GM23338 (cell line): ENCODE measurements at regions not wholly inside any gene's neighbourhood (a gene's known extent, or its start where the extent isn't known, plus 50 kb on each side); places are given as distances from the start of the nearest gene placed in this dataset.
"Not testable (repeated sequence)": the region's sequence is repeated elsewhere in the genome, so short reads cannot be mapped to it uniquely, and the experiment has no call there.

Experiments
- ATAC-seq: fragments of 200-7000 bp; cut with Tn5 transposase; 3 replicates; pipeline ENCODE4 v1.9.1; 2020
- DNase-seq: peaks from one replicate; pipeline ENCODE4 v3.0.0-alpha.2; 2015; ENCODE audit warnings: low spot score
- H2AFZ ChIP-seq: fragments of 200-600 bp; sonication (generic); 2 replicates; pipeline ENCODE4 v1.8.0; 2016; ENCODE audit warnings: antibody characterized with exemption, mild to moderate bottlenecking, moderate library complexity
- H3F3A ChIP-seq: fragments of 200-600 bp; sonication (generic); replicated peaks from 2 replicates; pipeline ENCODE4 v1.8.0; 2017; ENCODE audit warnings: antibody characterized with exemption, mixed run types, low read depth
- H3K27ac ChIP-seq: fragments of 200-600 bp; sonication (generic); 2 replicates; pipeline ENCODE4 v1.6.1; 2016; ENCODE audit warnings: low read depth
- H3K27me3 ChIP-seq: fragments of 200-600 bp; sonication (generic); 2 replicates; pipeline ENCODE4 v1.8.0; 2016; ENCODE audit warnings: mild to moderate bottlenecking, mixed run types, moderate library complexity; ENCODE audit not compliant: insufficient read depth
- H3K36me3 ChIP-seq: fragments of 200-600 bp; sonication (generic); 2 replicates; pipeline ENCODE4 v1.8.0; 2016; ENCODE audit warnings: mild to moderate bottlenecking; ENCODE audit not compliant: insufficient read depth
- H3K4me1 ChIP-seq: fragments of 200-600 bp; sonication (generic); 2 replicates; pipeline ENCODE4 v1.8.0; 2016; ENCODE audit warnings: mild to moderate bottlenecking, moderate library complexity; ENCODE audit not compliant: insufficient read depth
- H3K4me2 ChIP-seq: fragments of 200-600 bp; sonication (generic); 2 replicates; pipeline ENCODE4 v1.7.1; 2017; ENCODE audit warnings: mixed run types
- H3K4me3 ChIP-seq: fragments of 200-600 bp; sonication (generic); 2 replicates; pipeline ENCODE4 v1.6.1; 2016; ENCODE audit warnings: mixed run types
- H3K79me2 ChIP-seq: fragments of 200-600 bp; sonication (generic); replicated peaks from 2 replicates; pipeline ENCODE4 v1.8.0; 2017; ENCODE audit warnings: mild to moderate bottlenecking; ENCODE audit not compliant: insufficient read depth
- H3K9me2 ChIP-seq: fragments of 200-600 bp; sonication (generic); 2 replicates; pipeline ENCODE4 v1.8.0; 2017; ENCODE audit not compliant: insufficient read depth
- H4K20me1 ChIP-seq: fragments of 200-600 bp; sonication (generic); replicated peaks from 2 replicates; pipeline ENCODE4 v1.8.0; 2017; ENCODE audit warnings: mild to moderate bottlenecking; ENCODE audit not compliant: insufficient read depth
- H3K27ac Mint-ChIP-seq: 2 replicates; pipeline ENCODE4 v1.8.0; 2020; ENCODE audit warnings: inconsistent platforms, mild to moderate bottlenecking, moderate library complexity, mixed read lengths
- H3K27me3 Mint-ChIP-seq: 3 replicates; pipeline ENCODE4 v1.8.0; 2022; ENCODE audit warnings: low read depth, mild to moderate bottlenecking, moderate library complexity, mixed read lengths, inconsistent platforms; ENCODE audit not compliant: insufficient read depth, poor library complexity
- H3K36me3 Mint-ChIP-seq: 3 replicates; pipeline ENCODE4 v1.8.0; 2021; ENCODE audit warnings: low read depth, mild to moderate bottlenecking, inconsistent platforms, moderate library complexity, mixed read lengths
- H3K4me1 Mint-ChIP-seq: 3 replicates; pipeline ENCODE4 v1.8.0; 2020; ENCODE audit warnings: mild to moderate bottlenecking, inconsistent platforms, mixed read lengths
- H3K4me3 Mint-ChIP-seq: 3 replicates; pipeline ENCODE4 v1.8.0; 2021; ENCODE audit warnings: moderate library complexity, mild to moderate bottlenecking, inconsistent platforms, mixed read lengths
- H3K9me3 Mint-ChIP-seq: 3 replicates; pipeline ENCODE4 v1.8.0; 2020; ENCODE audit warnings: moderate library complexity, mild to moderate bottlenecking, inconsistent platforms, mixed read lengths
- EZH2 ChIP-seq: fragments of 200-600 bp; sonication (generic); IDR thresholded peaks from one replicate; pipeline ENCODE4 v1.8.0; 2017; ENCODE audit warnings: antibody characterized with exemption, mild to moderate bottlenecking, low read depth; ENCODE audit not compliant: unreplicated experiment
- EZH2phosphoT487 ChIP-seq: fragments of 200-600 bp; sonication (generic); IDR thresholded peaks from one replicate; pipeline ENCODE4 v1.8.1; 2018; ENCODE audit warnings: antibody characterized with exemption; ENCODE audit not compliant: unreplicated experiment
- NANOG ChIP-seq: IDR thresholded peaks from 2 replicates; pipeline ENCODE4 v1.6.1; 2016; ENCODE audit warnings: antibody characterized with exemption, borderline replicate concordance
- POLR2AphosphoS5 ChIP-seq: IDR thresholded peaks from 2 replicates; pipeline ENCODE4 v1.6.1; 2016; ENCODE audit warnings: antibody characterized with exemption, low read depth
- STAT1 ChIP-seq: IDR thresholded peaks from one replicate; pipeline ENCODE4 v1.6.1; 2016; ENCODE audit warnings: antibody characterized with exemption; ENCODE audit not compliant: unreplicated experiment
- ZNF114 ChIP-seq: fragments of 250-450 bp; sonication (Bioruptor Pico); IDR thresholded peaks from 2 replicates; pipeline ENCODE4 v1.5.0; 2020; ENCODE audit warnings: mild to moderate bottlenecking, moderate library complexity
- ZNF331 ChIP-seq: fragments of 250-450 bp; sonication (Bioruptor Pico); IDR thresholded peaks from 2 replicates; pipeline ENCODE4 v1.5.0; 2020; ENCODE audit warnings: low read depth, mild to moderate bottlenecking, moderate library complexity
- TF ChIP-seq, protein P1 (sequence below): IDR thresholded peaks from one replicate; pipeline ENCODE4 v1.6.1; 2018; ENCODE audit warnings: antibody characterized with exemption; ENCODE audit not compliant: unreplicated experiment
- TF ChIP-seq, protein P2 (sequence below), 2 experiments: fragments of 200-600 bp in 1 of 2; sonication (generic) in 1 of 2; conservative IDR thresholded peaks; 2 replicates each; pipeline versions ENCODE4 v1.5.1 to v1.6.1; 2016 to 2017; ENCODE audit warnings: antibody characterized with exemption in 2 of 2, low read depth in 2 of 2, mild to moderate bottlenecking in 2 of 2, moderate library complexity in 1 of 2
- TF ChIP-seq, protein P3 (sequence below): IDR thresholded peaks from 2 replicates; pipeline ENCODE4 v1.6.1; 2016; ENCODE audit warnings: antibody characterized with exemption

DNA sequence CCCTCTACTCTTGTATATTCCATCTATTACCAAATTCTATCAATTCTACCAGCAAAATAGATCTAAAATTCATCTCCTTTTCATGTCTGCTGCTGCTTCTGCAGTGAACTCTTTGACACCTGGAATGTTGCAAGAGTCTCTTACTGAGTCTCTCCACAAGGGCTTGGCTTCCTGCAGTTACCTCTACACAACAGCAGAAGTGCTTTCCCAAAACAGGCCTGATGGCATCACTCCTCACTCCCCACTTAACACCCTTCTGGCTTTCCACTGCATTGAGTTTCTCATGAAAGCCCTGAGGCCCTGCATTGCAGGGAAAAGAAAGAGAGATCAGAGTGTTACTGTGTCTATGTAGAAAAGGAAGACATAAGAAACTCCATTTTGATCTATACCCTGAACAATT lies 78.8 kb upstream of the CDC42EP3 start:
- not testable (repeated sequence) for H3K27ac Mint-ChIP-seq, H3K4me3 Mint-ChIP-seq, H4K20me1 ChIP-seq, H3K9me2 ChIP-seq, H3K9me3 Mint-ChIP-seq, H3K27me3 Mint-ChIP-seq, H3K36me3 Mint-ChIP-seq, H3K79me2 ChIP-seq, H3K4me1 Mint-ChIP-seq, H3K4me3 ChIP-seq, H3K27ac ChIP-seq, ATAC-seq, H3K27me3 ChIP-seq, H3F3A ChIP-seq, H3K4me2 ChIP-seq, DNase-seq, H3K4me1 ChIP-seq, H2AFZ ChIP-seq, H3K36me3 ChIP-seq

DNA sequence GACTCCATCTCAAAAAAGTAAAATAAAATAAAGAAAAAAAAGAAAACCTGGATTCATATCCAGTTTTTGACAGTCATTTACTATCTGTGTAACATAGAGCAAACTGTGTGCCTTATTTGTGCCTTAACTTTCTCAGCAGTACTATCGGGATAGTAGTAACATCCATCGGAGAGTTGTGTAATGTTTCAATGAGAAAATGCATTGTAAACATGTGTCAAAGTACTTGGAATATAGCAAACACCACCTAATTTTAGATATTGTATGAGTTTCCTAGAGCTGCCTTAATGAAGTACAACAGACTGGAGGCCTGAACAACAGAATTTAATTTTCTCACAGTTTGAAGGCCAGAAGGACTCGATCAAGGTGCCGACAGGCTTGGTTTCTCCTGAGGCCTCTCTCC lies 81.3 kb upstream of the CDC42EP3 start:
- Histone ChIP-seq H3K4me3 (no peak overlapping the region), H3K4me1 (no peaks in the 10 kb centered on the region), H3F3A (no peaks in the 10 kb centered on the region), H3K27me3 (no peaks in the 10 kb centered on the region), H3K79me2 (no peaks in the 10 kb centered on the region), H3K27ac (no peak overlapping the region), H4K20me1 (no peaks in the 10 kb centered on the region), H3K36me3 (no peaks in the 10 kb centered on the region), H2AFZ (no peak overlapping the region), H3K4me2 (no peak overlapping the region), H3K9me2 (no peaks in the 10 kb centered on the region)
- H3K27ac Mint-ChIP-seq, result no peak overlapping the region
- no peak overlapping the region for H3K4me3 Mint-ChIP-seq
- no peaks in the 10 kb centered on the region for H3K4me1 Mint-ChIP-seq
- H3K9me3 Mint-ChIP-seq, result no peaks in the 10 kb centered on the region
- no peak for ATAC-seq
- TF ChIP-seq STAT1 (no peak), ZNF114 (no peak), ZNF331 (CRISPR knock-in tag) (no peak)
- TF ChIP-seq, protein P1, sequence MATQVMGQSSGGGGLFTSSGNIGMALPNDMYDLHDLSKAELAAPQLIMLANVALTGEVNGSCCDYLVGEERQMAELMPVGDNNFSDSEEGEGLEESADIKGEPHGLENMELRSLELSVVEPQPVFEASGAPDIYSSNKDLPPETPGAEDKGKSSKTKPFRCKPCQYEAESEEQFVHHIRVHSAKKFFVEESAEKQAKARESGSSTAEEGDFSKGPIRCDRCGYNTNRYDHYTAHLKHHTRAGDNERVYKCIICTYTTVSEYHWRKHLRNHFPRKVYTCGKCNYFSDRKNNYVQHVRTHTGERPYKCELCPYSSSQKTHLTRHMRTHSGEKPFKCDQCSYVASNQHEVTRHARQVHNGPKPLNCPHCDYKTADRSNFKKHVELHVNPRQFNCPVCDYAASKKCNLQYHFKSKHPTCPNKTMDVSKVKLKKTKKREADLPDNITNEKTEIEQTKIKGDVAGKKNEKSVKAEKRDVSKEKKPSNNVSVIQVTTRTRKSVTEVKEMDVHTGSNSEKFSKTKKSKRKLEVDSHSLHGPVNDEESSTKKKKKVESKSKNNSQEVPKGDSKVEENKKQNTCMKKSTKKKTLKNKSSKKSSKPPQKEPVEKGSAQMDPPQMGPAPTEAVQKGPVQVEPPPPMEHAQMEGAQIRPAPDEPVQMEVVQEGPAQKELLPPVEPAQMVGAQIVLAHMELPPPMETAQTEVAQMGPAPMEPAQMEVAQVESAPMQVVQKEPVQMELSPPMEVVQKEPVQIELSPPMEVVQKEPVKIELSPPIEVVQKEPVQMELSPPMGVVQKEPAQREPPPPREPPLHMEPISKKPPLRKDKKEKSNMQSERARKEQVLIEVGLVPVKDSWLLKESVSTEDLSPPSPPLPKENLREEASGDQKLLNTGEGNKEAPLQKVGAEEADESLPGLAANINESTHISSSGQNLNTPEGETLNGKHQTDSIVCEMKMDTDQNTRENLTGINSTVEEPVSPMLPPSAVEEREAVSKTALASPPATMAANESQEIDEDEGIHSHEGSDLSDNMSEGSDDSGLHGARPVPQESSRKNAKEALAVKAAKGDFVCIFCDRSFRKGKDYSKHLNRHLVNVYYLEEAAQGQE, result no peak
- no peaks in the 10 kb centered on the region for H3K36me3 Mint-ChIP-seq
- no peaks in the 10 kb centered on the region for H3K27me3 Mint-ChIP-seq
- DNase-seq, result no peak

DNA sequence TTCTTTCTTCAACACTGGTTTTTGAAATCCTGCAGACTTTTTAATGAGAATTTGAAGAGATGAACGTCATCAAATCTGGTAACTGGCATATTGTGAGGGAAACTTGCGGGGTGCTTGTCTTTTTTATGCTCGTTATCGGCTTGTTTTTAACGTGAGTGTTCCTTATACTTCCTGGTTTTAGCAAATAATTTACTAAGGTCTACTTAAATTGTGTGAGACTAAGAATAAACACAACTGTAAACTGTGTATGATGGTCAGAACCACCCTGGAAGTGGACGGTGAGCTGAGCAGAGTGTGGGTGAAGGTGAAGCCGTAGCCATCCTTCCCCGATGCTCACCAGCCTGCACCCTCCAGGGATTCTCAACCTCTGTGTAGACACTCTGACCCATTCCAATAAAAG lies 82.3 kb upstream of the CDC42EP3 start:
- no peak overlapping the region for H3K27ac Mint-ChIP-seq
- Histone ChIP-seq H3K4me1 (no peaks in the 10 kb centered on the region), H3K79me2 (no peaks in the 10 kb centered on the region), H3K27me3 (no peaks in the 10 kb centered on the region), H3K27ac (no peak overlapping the region), H3K36me3 (no peaks in the 10 kb centered on the region), H3K9me2 (no peaks in the 10 kb centered on the region), H3K4me3 (no peak overlapping the region), H2AFZ (no peak overlapping the region), H4K20me1 (no peaks in the 10 kb centered on the region), H3F3A (no peaks in the 10 kb centered on the region), H3K4me2 (no peak overlapping the region)
- no peak overlapping the region for H3K4me3 Mint-ChIP-seq
- H3K36me3 Mint-ChIP-seq, result no peaks in the 10 kb centered on the region
- H3K9me3 Mint-ChIP-seq, result no peaks in the 10 kb centered on the region
- ATAC-seq, result no peak
- no peaks in the 10 kb centered on the region for H3K27me3 Mint-ChIP-seq
- TF ChIP-seq ZNF114 (no peak), ZNF331 (CRISPR knock-in tag) (no peak), NANOG (no peak), EZH2phosphoT487 (no peak), STAT1 (no peak), EZH2 (no peak), POLR2AphosphoS5 (no peak)
- TF ChIP-seq, protein P2, sequence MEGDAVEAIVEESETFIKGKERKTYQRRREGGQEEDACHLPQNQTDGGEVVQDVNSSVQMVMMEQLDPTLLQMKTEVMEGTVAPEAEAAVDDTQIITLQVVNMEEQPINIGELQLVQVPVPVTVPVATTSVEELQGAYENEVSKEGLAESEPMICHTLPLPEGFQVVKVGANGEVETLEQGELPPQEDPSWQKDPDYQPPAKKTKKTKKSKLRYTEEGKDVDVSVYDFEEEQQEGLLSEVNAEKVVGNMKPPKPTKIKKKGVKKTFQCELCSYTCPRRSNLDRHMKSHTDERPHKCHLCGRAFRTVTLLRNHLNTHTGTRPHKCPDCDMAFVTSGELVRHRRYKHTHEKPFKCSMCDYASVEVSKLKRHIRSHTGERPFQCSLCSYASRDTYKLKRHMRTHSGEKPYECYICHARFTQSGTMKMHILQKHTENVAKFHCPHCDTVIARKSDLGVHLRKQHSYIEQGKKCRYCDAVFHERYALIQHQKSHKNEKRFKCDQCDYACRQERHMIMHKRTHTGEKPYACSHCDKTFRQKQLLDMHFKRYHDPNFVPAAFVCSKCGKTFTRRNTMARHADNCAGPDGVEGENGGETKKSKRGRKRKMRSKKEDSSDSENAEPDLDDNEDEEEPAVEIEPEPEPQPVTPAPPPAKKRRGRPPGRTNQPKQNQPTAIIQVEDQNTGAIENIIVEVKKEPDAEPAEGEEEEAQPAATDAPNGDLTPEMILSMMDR (conservative IDR thresholded peaks at IDR 0.05; ENCODE audit: low read depth in 2 of 2), result no peak
- TF ChIP-seq, protein P3, sequence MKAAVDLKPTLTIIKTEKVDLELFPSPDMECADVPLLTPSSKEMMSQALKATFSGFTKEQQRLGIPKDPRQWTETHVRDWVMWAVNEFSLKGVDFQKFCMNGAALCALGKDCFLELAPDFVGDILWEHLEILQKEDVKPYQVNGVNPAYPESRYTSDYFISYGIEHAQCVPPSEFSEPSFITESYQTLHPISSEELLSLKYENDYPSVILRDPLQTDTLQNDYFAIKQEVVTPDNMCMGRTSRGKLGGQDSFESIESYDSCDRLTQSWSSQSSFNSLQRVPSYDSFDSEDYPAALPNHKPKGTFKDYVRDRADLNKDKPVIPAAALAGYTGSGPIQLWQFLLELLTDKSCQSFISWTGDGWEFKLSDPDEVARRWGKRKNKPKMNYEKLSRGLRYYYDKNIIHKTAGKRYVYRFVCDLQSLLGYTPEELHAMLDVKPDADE, result no peak
- peaks cover 5% of the 10 kb centered on the region; the same call in 2 of the 3 replicates for H3K4me1 Mint-ChIP-seq
- DNase-seq, result no peak
